ENCODE measurements at regions not wholly inside any gene's neighbourhood (a gene's known extent, or its start where the extent isn't known, plus 50 kb on each side); places are given as distances from the start of the nearest gene placed in this dataset.

DNA sequence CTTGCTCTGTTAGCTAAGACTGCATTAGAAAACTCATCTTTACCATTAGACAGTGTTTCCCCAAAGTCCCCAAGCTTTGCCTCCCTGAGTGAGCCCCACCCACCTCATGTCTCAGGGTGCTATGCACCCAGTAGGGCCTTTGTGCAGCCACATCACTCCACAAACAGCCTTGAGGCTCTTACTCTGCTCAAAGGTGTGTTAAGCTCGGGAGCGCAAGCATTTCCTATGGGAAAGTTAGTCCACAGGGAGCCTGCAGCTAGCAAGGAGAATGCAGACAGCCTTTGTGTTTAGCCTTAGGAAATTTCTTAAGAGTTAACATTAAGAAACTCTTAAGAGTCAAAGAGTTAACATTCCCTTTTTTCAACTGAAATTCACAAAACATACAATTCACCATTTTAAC is 278.8 kb downstream of the AJAP1 start (continued):
- TF ChIP-seq, protein P1, sequence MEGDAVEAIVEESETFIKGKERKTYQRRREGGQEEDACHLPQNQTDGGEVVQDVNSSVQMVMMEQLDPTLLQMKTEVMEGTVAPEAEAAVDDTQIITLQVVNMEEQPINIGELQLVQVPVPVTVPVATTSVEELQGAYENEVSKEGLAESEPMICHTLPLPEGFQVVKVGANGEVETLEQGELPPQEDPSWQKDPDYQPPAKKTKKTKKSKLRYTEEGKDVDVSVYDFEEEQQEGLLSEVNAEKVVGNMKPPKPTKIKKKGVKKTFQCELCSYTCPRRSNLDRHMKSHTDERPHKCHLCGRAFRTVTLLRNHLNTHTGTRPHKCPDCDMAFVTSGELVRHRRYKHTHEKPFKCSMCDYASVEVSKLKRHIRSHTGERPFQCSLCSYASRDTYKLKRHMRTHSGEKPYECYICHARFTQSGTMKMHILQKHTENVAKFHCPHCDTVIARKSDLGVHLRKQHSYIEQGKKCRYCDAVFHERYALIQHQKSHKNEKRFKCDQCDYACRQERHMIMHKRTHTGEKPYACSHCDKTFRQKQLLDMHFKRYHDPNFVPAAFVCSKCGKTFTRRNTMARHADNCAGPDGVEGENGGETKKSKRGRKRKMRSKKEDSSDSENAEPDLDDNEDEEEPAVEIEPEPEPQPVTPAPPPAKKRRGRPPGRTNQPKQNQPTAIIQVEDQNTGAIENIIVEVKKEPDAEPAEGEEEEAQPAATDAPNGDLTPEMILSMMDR (conservative IDR thresholded peaks at IDR 0.05; ENCODE audit: low read depth in 2 of 2): no peak

DNA sequence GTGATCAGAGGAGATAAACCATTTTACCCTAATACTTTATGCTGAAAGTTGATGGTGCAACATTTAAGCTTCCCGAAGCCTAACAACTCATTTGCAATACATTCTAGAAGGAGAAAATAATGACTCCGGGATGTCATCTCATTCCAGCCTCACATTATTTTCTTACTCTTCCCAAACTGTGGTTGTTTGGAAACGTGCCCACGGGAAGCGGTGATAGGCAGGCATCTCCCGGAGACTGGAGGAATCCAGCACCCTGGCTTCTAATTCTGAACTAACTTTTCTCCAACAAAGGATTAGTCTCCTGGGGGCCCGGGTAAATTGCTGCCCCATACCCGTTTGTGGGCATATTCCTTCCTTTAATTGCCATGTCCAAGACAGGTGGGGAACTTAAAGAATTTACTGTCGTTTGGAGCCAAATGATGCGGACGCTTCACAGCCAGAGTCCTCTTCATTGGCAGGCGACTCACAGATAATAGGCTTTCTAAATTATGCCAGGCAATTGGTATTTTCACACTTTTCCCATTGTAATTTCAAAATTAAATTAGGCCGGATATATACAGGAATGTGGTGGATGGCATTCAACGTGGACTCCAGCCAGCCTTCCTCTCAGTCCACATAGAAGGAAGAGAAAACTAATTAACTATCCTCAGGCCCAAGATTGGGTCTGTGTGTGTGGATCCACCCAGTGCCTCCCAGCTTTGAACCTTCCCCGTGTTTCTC is 278.1 kb downstream of the AJAP1 start:
- no peaks in the 10 kb centered on the region for H3K9me3 Mint-ChIP-seq
- peaks cover 20% of the 10 kb centered on the region for H3K4me1 Mint-ChIP-seq
- no peak for TF ChIP-seq NANOG (IDR thresholded peaks at IDR 0.05; ENCODE audit: borderline replicate concordance)
- no peak for TF ChIP-seq STAT1 (IDR thresholded peaks at IDR 0.05; ENCODE audit: unreplicated experiment)
- TF ChIP-seq, protein P2, sequence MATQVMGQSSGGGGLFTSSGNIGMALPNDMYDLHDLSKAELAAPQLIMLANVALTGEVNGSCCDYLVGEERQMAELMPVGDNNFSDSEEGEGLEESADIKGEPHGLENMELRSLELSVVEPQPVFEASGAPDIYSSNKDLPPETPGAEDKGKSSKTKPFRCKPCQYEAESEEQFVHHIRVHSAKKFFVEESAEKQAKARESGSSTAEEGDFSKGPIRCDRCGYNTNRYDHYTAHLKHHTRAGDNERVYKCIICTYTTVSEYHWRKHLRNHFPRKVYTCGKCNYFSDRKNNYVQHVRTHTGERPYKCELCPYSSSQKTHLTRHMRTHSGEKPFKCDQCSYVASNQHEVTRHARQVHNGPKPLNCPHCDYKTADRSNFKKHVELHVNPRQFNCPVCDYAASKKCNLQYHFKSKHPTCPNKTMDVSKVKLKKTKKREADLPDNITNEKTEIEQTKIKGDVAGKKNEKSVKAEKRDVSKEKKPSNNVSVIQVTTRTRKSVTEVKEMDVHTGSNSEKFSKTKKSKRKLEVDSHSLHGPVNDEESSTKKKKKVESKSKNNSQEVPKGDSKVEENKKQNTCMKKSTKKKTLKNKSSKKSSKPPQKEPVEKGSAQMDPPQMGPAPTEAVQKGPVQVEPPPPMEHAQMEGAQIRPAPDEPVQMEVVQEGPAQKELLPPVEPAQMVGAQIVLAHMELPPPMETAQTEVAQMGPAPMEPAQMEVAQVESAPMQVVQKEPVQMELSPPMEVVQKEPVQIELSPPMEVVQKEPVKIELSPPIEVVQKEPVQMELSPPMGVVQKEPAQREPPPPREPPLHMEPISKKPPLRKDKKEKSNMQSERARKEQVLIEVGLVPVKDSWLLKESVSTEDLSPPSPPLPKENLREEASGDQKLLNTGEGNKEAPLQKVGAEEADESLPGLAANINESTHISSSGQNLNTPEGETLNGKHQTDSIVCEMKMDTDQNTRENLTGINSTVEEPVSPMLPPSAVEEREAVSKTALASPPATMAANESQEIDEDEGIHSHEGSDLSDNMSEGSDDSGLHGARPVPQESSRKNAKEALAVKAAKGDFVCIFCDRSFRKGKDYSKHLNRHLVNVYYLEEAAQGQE (IDR thresholded peaks at IDR 0.05; ENCODE audit: unreplicated experiment): no peak
- TF ChIP-seq CREB1 (CRISPR knock-in tag; IDR thresholded peaks at IDR 0.05; ENCODE audit: low read depth): no peak
- TF ChIP-seq, protein P3, sequence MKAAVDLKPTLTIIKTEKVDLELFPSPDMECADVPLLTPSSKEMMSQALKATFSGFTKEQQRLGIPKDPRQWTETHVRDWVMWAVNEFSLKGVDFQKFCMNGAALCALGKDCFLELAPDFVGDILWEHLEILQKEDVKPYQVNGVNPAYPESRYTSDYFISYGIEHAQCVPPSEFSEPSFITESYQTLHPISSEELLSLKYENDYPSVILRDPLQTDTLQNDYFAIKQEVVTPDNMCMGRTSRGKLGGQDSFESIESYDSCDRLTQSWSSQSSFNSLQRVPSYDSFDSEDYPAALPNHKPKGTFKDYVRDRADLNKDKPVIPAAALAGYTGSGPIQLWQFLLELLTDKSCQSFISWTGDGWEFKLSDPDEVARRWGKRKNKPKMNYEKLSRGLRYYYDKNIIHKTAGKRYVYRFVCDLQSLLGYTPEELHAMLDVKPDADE (IDR thresholded peaks at IDR 0.05): no peak
- TF ChIP-seq ZNF114 (CRISPR knock-in tag; IDR thresholded peaks at IDR 0.05): no peak
- no peak for TF ChIP-seq EZH2phosphoT487 (IDR thresholded peaks at IDR 0.05; ENCODE audit: unreplicated experiment)
- no peak for TF ChIP-seq JUNB (IDR thresholded peaks at IDR 0.05; ENCODE audit: unreplicated experiment)
- Histone ChIP-seq H3K9me2 (ENCODE audit: insufficient read depth) (no peaks in the 10 kb centered on the region), H3K27me3 (ENCODE audit: insufficient read depth) (no peaks in the 10 kb centered on the region), H3K4me3 (no peak overlapping the region), H3K4me2 (no peak overlapping the region), H3K36me3 (ENCODE audit: insufficient read depth) (no peaks in the 10 kb centered on the region; the same call in 1 of the 2 replicates), H2AFZ (no peak overlapping the region), H3K4me1 (ENCODE audit: insufficient read depth) (no peaks in the 10 kb centered on the region), H3K79me2 (replicated peaks; ENCODE audit: insufficient read depth) (no peaks in the 10 kb centered on the region), H3F3A (replicated peaks; ENCODE audit: low read depth) (no peaks in the 10 kb centered on the region), H3K27ac (ENCODE audit: low read depth) (no peak overlapping the region), H4K20me1 (replicated peaks; ENCODE audit: insufficient read depth) (no peaks in the 10 kb centered on the region)
- H3K36me3 Mint-ChIP-seq (ENCODE audit: low read depth): no peaks in the 10 kb centered on the region; the same call in 2 of the 3 replicates
- H3K27me3 Mint-ChIP-seq (ENCODE audit: insufficient read depth, low read depth, poor library complexity): peaks cover 9% of the 10 kb centered on the region
- no peak for ATAC-seq
- no peak overlapping the region for H3K4me3 Mint-ChIP-seq
- no peak for DNase-seq (ENCODE audit: low spot score)
- H3K27ac Mint-ChIP-seq: no peak overlapping the region
